Breast epithelium (tissue), 3 donors: ENCODE measurements at regions not wholly inside any gene's neighbourhood (a gene's known extent, or its start where the extent isn't known, plus 50 kb on each side); places are given as distances from the start of the nearest gene placed in this dataset.

ENCODE experiments used
- CTCF ChIP-seq, 3 donors: fragments of 450-650 bp; IDR thresholded peaks; one replicate each; pipeline ENCODE4 v1.5.1; 2016 to 2017; ENCODE audit warnings: antibody characterized with exemption in 3 of 3, mild to moderate bottlenecking in 3 of 3, moderate library complexity in 3 of 3
- POLR2A ChIP-seq: fragments of 450-650 bp; IDR thresholded peaks from one replicate; pipeline ENCODE4 v1.6.1; 2016; ENCODE audit warnings: antibody characterized with exemption, mild to moderate bottlenecking, moderate library complexity

GRCh38 chr2:11055679-11056215, 99.5 kb upstream of the SLC66A3 start:
- no peak for TF ChIP-seq CTCF (IDR thresholded peaks at IDR 0.05)
- no peak for TF ChIP-seq POLR2A
